ENCODE measurements at regions not wholly inside any gene's neighbourhood (a gene's known extent, or its start where the extent isn't known, plus 50 kb on each side); places are given as distances from the start of the nearest gene placed in this dataset.

- Histone ChIP-seq H3K9me3 (ENCODE audit: control insufficient read depth, insufficient read depth, low read length) (peaks cover 3% of the 10 kb centered on the region; the same call in 1 of the 2 replicates), H3K4me1 (ENCODE audit: insufficient read depth, low read length) (no peaks in the 10 kb centered on the region), H3K9ac (ENCODE audit: low read depth, low read length) (no peak overlapping the region), H3K36me3 (ENCODE audit: insufficient read depth, low read length) (no peaks in the 10 kb centered on the region)
Observed at GRCh38 chr1:193753038-193753756, 566.8 kb upstream of the B3GALT2 start.

GRCh38 chr1:193749868-193750267 lies 563.5 kb upstream of the B3GALT2 start:
- Histone ChIP-seq H3K9me3 (ENCODE audit: control insufficient read depth, insufficient read depth, low read length) (no peaks in the 10 kb centered on the region), H3K36me3 (ENCODE audit: insufficient read depth, low read length) (no peaks in the 10 kb centered on the region), H3K4me1 (ENCODE audit: insufficient read depth, low read length) (no peaks in the 10 kb centered on the region), H3K9ac (ENCODE audit: low read depth, low read length) (no peak overlapping the region)

GRCh38 chr1:193747579-193747978 lies 561.2 kb upstream of the B3GALT2 start:
- Histone ChIP-seq H3K4me1 (ENCODE audit: insufficient read depth, low read length) (no peaks in the 10 kb centered on the region), H3K9ac (ENCODE audit: low read depth, low read length) (no peak overlapping the region), H3K9me3 (ENCODE audit: control insufficient read depth, insufficient read depth, low read length) (no peaks in the 10 kb centered on the region), H3K36me3 (ENCODE audit: insufficient read depth, low read length) (no peaks in the 10 kb centered on the region)

- Histone ChIP-seq H3K36me3 (ENCODE audit: insufficient read depth, low read length) (no peaks in the 10 kb centered on the region), H3K9me3 (ENCODE audit: control insufficient read depth, insufficient read depth, low read length) (no peaks in the 10 kb centered on the region), H3K4me1 (ENCODE audit: insufficient read depth, low read length) (peaks cover 6% of the 10 kb centered on the region), H3K9ac (ENCODE audit: low read depth, low read length) (no peak overlapping the region)
Observed at GRCh38 chr1:193741228-193741627, 554.8 kb upstream of the B3GALT2 start.

GRCh38 chr1:193740762-193741161 lies 554.3 kb upstream of the B3GALT2 start:
- no peaks in the 10 kb centered on the region for H3K9me3 ChIP-seq (ENCODE audit: control insufficient read depth, insufficient read depth, low read length)
- peaks cover 6% of the 10 kb centered on the region for H3K4me1 ChIP-seq (ENCODE audit: insufficient read depth, low read length)
- no peaks in the 10 kb centered on the region for H3K36me3 ChIP-seq (ENCODE audit: insufficient read depth, low read length)
- H3K9ac ChIP-seq (ENCODE audit: low read depth, low read length): no peak overlapping the region

- Histone ChIP-seq H3K4me1 (ENCODE audit: insufficient read depth, low read length) (peaks cover 6% of the 10 kb centered on the region), H3K36me3 (ENCODE audit: insufficient read depth, low read length) (no peaks in the 10 kb centered on the region), H3K9me3 (ENCODE audit: control insufficient read depth, insufficient read depth, low read length) (0 out of 2 replicates have a peak, but pooled peaks cover 4% of the 10 kb centered on the region), H3K9ac (ENCODE audit: low read depth, low read length) (no peak overlapping the region)
Observed at GRCh38 chr1:193736507-193736906, 550.1 kb upstream of the B3GALT2 start.

GRCh38 chr1:193733674-193734073 lies 547.3 kb upstream of the B3GALT2 start:
- Histone ChIP-seq H3K9me3 (ENCODE audit: control insufficient read depth, insufficient read depth, low read length) (0 out of 2 replicates have a peak, but pooled peaks cover 4% of the 10 kb centered on the region), H3K36me3 (ENCODE audit: insufficient read depth, low read length) (no peaks in the 10 kb centered on the region), H3K9ac (ENCODE audit: low read depth, low read length) (no peak overlapping the region), H3K4me1 (ENCODE audit: insufficient read depth, low read length) (no peaks in the 10 kb centered on the region)

- Histone ChIP-seq H3K9me3 (ENCODE audit: control insufficient read depth, insufficient read depth, low read length) (0 out of 2 replicates have a peak, but pooled peaks cover 4% of the 10 kb centered on the region), H3K9ac (ENCODE audit: low read depth, low read length) (no peak overlapping the region), H3K4me1 (ENCODE audit: insufficient read depth, low read length) (no peaks in the 10 kb centered on the region), H3K36me3 (ENCODE audit: insufficient read depth, low read length) (no peaks in the 10 kb centered on the region)
Observed at GRCh38 chr1:193730017-193730416, 543.6 kb upstream of the B3GALT2 start.

GRCh38 chr1:193729429-193729828 lies 543.0 kb upstream of the B3GALT2 start:
- H3K4me1 ChIP-seq (ENCODE audit: insufficient read depth, low read length): no peaks in the 10 kb centered on the region
- H3K9me3 ChIP-seq (ENCODE audit: control insufficient read depth, insufficient read depth, low read length): 0 out of 2 replicates have a peak, but pooled peaks cover 4% of the 10 kb centered on the region
- H3K9ac ChIP-seq (ENCODE audit: low read depth, low read length): no peak overlapping the region
- no peaks in the 10 kb centered on the region for H3K36me3 ChIP-seq (ENCODE audit: insufficient read depth, low read length)

- Histone ChIP-seq H3K9me3 (ENCODE audit: control insufficient read depth, insufficient read depth, low read length) (0 out of 2 replicates have a peak, but pooled peaks cover 4% of the 10 kb centered on the region), H3K9ac (ENCODE audit: low read depth, low read length) (no peak overlapping the region)
Observed at GRCh38 chr1:193727850-193728249, 541.4 kb upstream of the B3GALT2 start.

GRCh38 chr1:193726722-193727121 lies 540.3 kb upstream of the B3GALT2 start:
- Histone ChIP-seq H3K9me3 (ENCODE audit: control insufficient read depth, insufficient read depth, low read length) (0 out of 2 replicates have a peak, but pooled peaks cover under 1% of the 10 kb centered on the region), H3K36me3 (ENCODE audit: insufficient read depth, low read length) (no peaks in the 10 kb centered on the region), H3K4me1 (ENCODE audit: insufficient read depth, low read length) (no peaks in the 10 kb centered on the region), H3K9ac (ENCODE audit: low read depth, low read length) (no peak overlapping the region)

More at GRCh38 chr1:193727850-193728249, 541.4 kb upstream of the B3GALT2 start:
- Histone ChIP-seq H3K4me1 (ENCODE audit: insufficient read depth, low read length) (no peaks in the 10 kb centered on the region), H3K36me3 (ENCODE audit: insufficient read depth, low read length) (no peaks in the 10 kb centered on the region)

- no peaks in the 10 kb centered on the region for H3K4me1 ChIP-seq (ENCODE audit: insufficient read depth, low read length)
- no peaks in the 10 kb centered on the region for H3K9me3 ChIP-seq (ENCODE audit: control insufficient read depth, insufficient read depth, low read length)
- no peaks in the 10 kb centered on the region for H3K36me3 ChIP-seq (ENCODE audit: insufficient read depth, low read length)
- H3K9ac ChIP-seq (ENCODE audit: low read depth, low read length): no peak overlapping the region
Observed at GRCh38 chr1:193712392-193712791, 526.0 kb upstream of the B3GALT2 start.

GRCh38 chr1:193709607-193710006 lies 523.2 kb upstream of the B3GALT2 start:
- Histone ChIP-seq H3K9me3 (ENCODE audit: control insufficient read depth, insufficient read depth, low read length) (no peaks in the 10 kb centered on the region), H3K36me3 (ENCODE audit: insufficient read depth, low read length) (no peaks in the 10 kb centered on the region), H3K4me1 (ENCODE audit: insufficient read depth, low read length) (no peaks in the 10 kb centered on the region), H3K9ac (ENCODE audit: low read depth, low read length) (no peak overlapping the region)

GRCh38 chr1:193707271-193708021 lies 521.0 kb upstream of the B3GALT2 start:
- Histone ChIP-seq H3K9me3 (ENCODE audit: control insufficient read depth, insufficient read depth, low read length) (no peaks in the 10 kb centered on the region), H3K4me1 (ENCODE audit: insufficient read depth, low read length) (no peaks in the 10 kb centered on the region), H3K9ac (ENCODE audit: low read depth, low read length) (no peak overlapping the region), H3K36me3 (ENCODE audit: insufficient read depth, low read length) (no peaks in the 10 kb centered on the region)

- H3K4me1 ChIP-seq (ENCODE audit: insufficient read depth, low read length): no peaks in the 10 kb centered on the region
- no peak overlapping the region for H3K9ac ChIP-seq (ENCODE audit: low read depth, low read length)
- no peaks in the 10 kb centered on the region for H3K36me3 ChIP-seq (ENCODE audit: insufficient read depth, low read length)
- no peaks in the 10 kb centered on the region for H3K9me3 ChIP-seq (ENCODE audit: control insufficient read depth, insufficient read depth, low read length)
Observed at GRCh38 chr1:193706766-193707165, 520.4 kb upstream of the B3GALT2 start.
